Uterus (tissue), 3 donors: ENCODE measurements at regions not wholly inside any gene's neighbourhood (a gene's known extent, or its start where the extent isn't known, plus 50 kb on each side); places are given as distances from the start of the nearest gene placed in this dataset.

Experiments
- DNase-seq, 2 donors: peaks; one replicate each; pipeline ENCODE4 v3.0.0-alpha.2; 2019 to 2020
- H3K27ac ChIP-seq, 2 donors: fragments of 200-600 bp; sonication (generic); 1 replicate in 1 of 2; 2 replicates in 1 of 2; pipeline ENCODE4 v1.5.1; 2016 to 2018
- H3K27me3 ChIP-seq, 2 donors: fragments of 200-600 bp; sonication (generic); one replicate each; pipeline ENCODE4 v1.5.1; 2018 to 2019; ENCODE audit warnings: control low read depth in 1 of 2
- H3K36me3 ChIP-seq, 2 donors: fragments of 200-600 bp; sonication (generic); one replicate each; pipeline ENCODE4 v1.5.1; 2019; ENCODE audit warnings: control low read depth in 1 of 2
- H3K4me1 ChIP-seq, 2 donors: fragments of 200-600 bp; sonication (generic); one replicate each; pipeline ENCODE4 v1.5.1; 2018 to 2019; ENCODE audit warnings: control low read depth in 1 of 2
- H3K4me3 ChIP-seq, 2 donors: fragments of 200-600 bp; sonication (generic); 1 replicate in 1 of 2; 2 replicates in 1 of 2; pipeline ENCODE4 v1.5.1; 2018 to 2019; ENCODE audit warnings: mild to moderate bottlenecking in 1 of 2
- H3K9me3 ChIP-seq, 2 donors: fragments of 200-600 bp; sonication (generic); one replicate each; pipeline ENCODE4 v1.5.1; 2019; ENCODE audit warnings: control low read depth in 1 of 2
- POLR2A ChIP-seq, 2 donors: fragments of 450-650 bp; IDR thresholded peaks; one replicate each; pipeline ENCODE4 v1.6.1; 2016; ENCODE audit warnings: antibody characterized with exemption in 2 of 2, mild to moderate bottlenecking in 1 of 2, moderate library complexity in 1 of 2
- intact Hi-C: fragments of 100-400 bp; cut with DNase I; formaldehyde crosslinking; loops from one replicate; pipeline ENCODE4 v1.15.1; 2023; ENCODE audit warnings: low total_unique reads
- TF ChIP-seq, protein P1 (sequence below), 4 experiments: fragments of 200-600 bp in 2 of 4; fragments of 450-650 bp in 2 of 4; sonication (generic) in 2 of 4; IDR thresholded peaks; one replicate each; pipeline ENCODE4 v1.5.1; 2016 to 2019; ENCODE audit warnings: antibody characterized with exemption in 4 of 4, mild to moderate bottlenecking in 2 of 4, moderate library complexity in 1 of 4
- donor health status: DM: yes; HTN: yes; CAD: no.

GRCh38 chr4:89403826-89404225, 96.2 kb upstream of the GPRIN3 start:
- Histone ChIP-seq H3K36me3 (no peaks in the 10 kb centered on the region), H3K4me1 (no peaks in the 10 kb centered on the region), H3K9me3 (no peaks in the 10 kb centered on the region), H3K27me3 (no peaks in the 10 kb centered on the region), H3K4me3 (no peak overlapping the region), H3K27ac (no peak overlapping the region)
- intact Hi-C loops, result no loop called here
- no peak for TF ChIP-seq POLR2A (IDR thresholded peaks at IDR 0.05)
- TF ChIP-seq, protein P1, sequence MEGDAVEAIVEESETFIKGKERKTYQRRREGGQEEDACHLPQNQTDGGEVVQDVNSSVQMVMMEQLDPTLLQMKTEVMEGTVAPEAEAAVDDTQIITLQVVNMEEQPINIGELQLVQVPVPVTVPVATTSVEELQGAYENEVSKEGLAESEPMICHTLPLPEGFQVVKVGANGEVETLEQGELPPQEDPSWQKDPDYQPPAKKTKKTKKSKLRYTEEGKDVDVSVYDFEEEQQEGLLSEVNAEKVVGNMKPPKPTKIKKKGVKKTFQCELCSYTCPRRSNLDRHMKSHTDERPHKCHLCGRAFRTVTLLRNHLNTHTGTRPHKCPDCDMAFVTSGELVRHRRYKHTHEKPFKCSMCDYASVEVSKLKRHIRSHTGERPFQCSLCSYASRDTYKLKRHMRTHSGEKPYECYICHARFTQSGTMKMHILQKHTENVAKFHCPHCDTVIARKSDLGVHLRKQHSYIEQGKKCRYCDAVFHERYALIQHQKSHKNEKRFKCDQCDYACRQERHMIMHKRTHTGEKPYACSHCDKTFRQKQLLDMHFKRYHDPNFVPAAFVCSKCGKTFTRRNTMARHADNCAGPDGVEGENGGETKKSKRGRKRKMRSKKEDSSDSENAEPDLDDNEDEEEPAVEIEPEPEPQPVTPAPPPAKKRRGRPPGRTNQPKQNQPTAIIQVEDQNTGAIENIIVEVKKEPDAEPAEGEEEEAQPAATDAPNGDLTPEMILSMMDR (IDR thresholded peaks at IDR 0.05), result no peak
- no peak for DNase-seq

DNA sequence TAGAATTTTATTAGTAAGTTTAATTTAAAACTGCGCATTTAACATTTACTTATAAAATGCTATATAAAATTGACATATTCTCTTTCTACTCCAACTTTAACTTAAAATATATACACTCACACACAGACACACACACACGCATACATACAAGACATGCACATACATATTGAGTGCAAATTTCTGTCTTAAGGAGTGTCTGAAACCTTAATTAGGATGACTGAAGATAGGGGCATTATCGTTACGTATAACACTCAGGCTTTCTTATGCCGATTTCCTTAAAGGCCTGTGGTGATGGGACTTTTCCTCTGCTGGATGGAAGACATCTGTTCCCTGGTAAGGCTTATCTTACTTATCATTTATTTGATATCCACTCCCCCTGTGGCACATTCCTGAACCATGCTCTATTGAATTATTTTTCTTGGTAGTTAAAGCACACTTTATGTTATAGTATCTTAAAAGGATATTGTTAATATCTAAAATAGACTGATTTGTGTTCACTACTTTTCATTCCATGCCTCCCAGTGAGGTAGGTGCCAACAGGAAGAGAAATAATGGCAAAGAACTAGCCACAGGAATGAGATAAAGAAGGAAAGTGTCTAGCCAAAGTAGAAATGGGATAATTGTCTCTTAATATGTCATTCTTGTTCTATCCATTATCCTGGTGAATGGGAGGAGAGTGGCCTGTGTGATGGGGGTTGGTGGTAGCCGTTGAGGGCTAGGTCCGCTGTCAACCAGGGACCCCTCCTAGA, 92.9 kb upstream of the GPRIN3 start:
- Histone ChIP-seq H3K27ac (no peak overlapping the region), H3K27me3 (no peaks in the 10 kb centered on the region), H3K4me3 (no peak overlapping the region), H3K4me1 (no peaks in the 10 kb centered on the region), H3K36me3 (no peaks in the 10 kb centered on the region), H3K9me3 (no peaks in the 10 kb centered on the region)
- intact Hi-C loops, result no loop called here
- no peak for TF ChIP-seq POLR2A (IDR thresholded peaks at IDR 0.05)
- TF ChIP-seq, protein P1 (IDR thresholded peaks at IDR 0.05), result no peak
- no peak for DNase-seq

DNA sequence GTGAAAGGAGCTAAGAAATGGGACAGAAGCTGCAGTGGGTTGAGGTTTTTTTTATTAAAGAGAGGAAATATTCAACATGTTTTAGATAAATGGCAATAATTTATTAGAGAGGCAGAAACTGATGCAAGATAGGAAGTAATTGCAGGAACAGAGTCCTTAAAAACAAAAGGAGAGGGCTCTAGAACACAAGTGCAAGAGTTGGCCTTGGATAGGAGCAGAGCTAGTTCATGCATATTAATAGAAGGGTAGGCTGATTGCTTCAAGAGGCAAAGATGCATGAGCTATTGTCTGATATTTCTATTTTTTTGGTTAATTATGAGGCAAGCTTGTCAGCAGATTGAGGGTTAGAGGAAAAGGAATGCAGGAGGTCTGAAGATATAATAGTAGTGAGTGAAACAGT, 91.0 kb upstream of the GPRIN3 start:
- Histone ChIP-seq H3K27me3 (no peaks in the 10 kb centered on the region), H3K4me3 (no peak overlapping the region), H3K9me3 (no peaks in the 10 kb centered on the region), H3K4me1 (no peaks in the 10 kb centered on the region), H3K36me3 (no peaks in the 10 kb centered on the region), H3K27ac (no peak overlapping the region)
- no peak for DNase-seq
- intact Hi-C loops, result no loop called here
- TF ChIP-seq, protein P1 (IDR thresholded peaks at IDR 0.05), result no peak
- TF ChIP-seq POLR2A (IDR thresholded peaks at IDR 0.05), result no peak

DNA sequence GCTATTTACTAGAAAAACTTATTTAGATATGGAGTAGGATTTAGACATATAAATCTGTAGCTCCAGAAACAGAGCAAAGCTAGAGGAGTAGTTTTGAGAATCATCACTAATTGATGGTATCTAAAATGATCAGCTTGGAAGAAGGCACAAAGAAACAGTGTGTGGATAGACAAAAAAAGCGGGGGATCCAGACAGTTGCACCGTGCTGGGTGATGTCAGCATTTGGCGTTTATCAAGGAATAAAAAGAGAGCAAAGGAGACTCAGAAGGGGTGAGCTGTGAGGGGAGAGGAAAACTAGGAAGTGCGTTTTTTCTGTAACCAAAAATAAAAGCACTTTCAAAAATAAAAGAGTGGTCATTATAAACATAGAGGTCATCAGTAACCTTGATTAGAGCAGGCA, 90.5 kb upstream of the GPRIN3 start:
- intact Hi-C loops, result no loop called here
- DNase-seq, result no peak
- Histone ChIP-seq H3K27me3 (no peaks in the 10 kb centered on the region), H3K9me3 (no peaks in the 10 kb centered on the region), H3K4me3 (no peak overlapping the region), H3K27ac (no peak overlapping the region), H3K36me3 (no peaks in the 10 kb centered on the region), H3K4me1 (no peaks in the 10 kb centered on the region)
- TF ChIP-seq, protein P1 (IDR thresholded peaks at IDR 0.05), result no peak
- no peak for TF ChIP-seq POLR2A (IDR thresholded peaks at IDR 0.05)

GRCh38 chr4:89397441-89397840, 89.8 kb upstream of the GPRIN3 start:
- TF ChIP-seq, protein P1 (IDR thresholded peaks at IDR 0.05), result no peak
- TF ChIP-seq POLR2A (IDR thresholded peaks at IDR 0.05), result no peak
- no peaks in the 10 kb centered on the region for H3K9me3 ChIP-seq
- DNase-seq, result no peak
- H3K4me3 ChIP-seq, result no peak overlapping the region
- no peaks in the 10 kb centered on the region for H3K27me3 ChIP-seq
- no peak overlapping the region for H3K27ac ChIP-seq
- intact Hi-C loops, result no loop called here
- H3K4me1 ChIP-seq, result no peaks in the 10 kb centered on the region
- no peaks in the 10 kb centered on the region for H3K36me3 ChIP-seq
